ENCODE measurements at regions not wholly inside any gene's neighbourhood (a gene's known extent, or its start where the extent isn't known, plus 50 kb on each side); places are given as distances from the start of the nearest gene placed in this dataset.

- Histone ChIP-seq H3K27ac (ENCODE audit: low read length) (no peak overlapping the region), H3K4me3 (ENCODE audit: low read depth in 1 of 2, low read length in 2 of 2) (no peak overlapping the region), H3K27me3 (ENCODE audit: low read depth, low read length) (no peaks in the 10 kb centered on the region), H3K9me3 (ENCODE audit: control insufficient read depth in 1 of 2, low read length in 2 of 2) (no peaks in the 10 kb centered on the region), H3K36me3 (ENCODE audit: control insufficient read depth in 1 of 2, insufficient read depth in 2 of 2, low read length in 2 of 2) (no peaks in the 10 kb centered on the region), H3K4me1 (ENCODE audit: control insufficient read depth in 1 of 2, insufficient read depth in 2 of 2, low read length in 2 of 2) (no peaks in the 10 kb centered on the region)
Observed at GRCh38 chr12:13713556-13714410, 267.6 kb downstream of the GRIN2B start.

DNA sequence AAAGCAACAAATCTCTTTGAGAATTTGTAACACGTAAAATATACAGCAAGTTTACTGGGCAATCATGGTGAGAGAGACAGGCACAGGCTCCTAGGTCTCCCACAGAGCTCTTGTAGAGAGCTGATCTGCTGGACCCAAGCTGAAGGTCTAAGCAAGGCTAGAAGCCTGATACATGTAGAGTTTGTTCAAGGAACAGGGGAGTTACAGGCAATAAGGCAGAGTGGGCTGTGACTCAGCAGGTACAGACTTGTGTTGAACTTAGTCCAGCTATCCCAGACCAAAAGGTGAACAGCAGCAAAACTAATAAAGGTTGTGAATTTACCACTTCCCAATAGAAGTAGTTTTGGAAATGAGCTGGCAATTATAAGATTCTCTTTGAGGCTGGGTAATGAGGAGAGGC is 273.6 kb downstream of the GRIN2B start:
- Histone ChIP-seq H3K4me1 (ENCODE audit: control insufficient read depth in 1 of 2, insufficient read depth in 2 of 2, low read length in 2 of 2) (no peaks in the 10 kb centered on the region), H3K4me3 (ENCODE audit: low read depth in 1 of 2, low read length in 2 of 2) (no peak overlapping the region), H3K9me3 (ENCODE audit: control insufficient read depth in 1 of 2, low read length in 2 of 2) (no peaks in the 10 kb centered on the region), H3K27ac (ENCODE audit: low read length) (no peak overlapping the region), H3K27me3 (ENCODE audit: low read depth, low read length) (no peaks in the 10 kb centered on the region), H3K36me3 (ENCODE audit: control insufficient read depth in 1 of 2, insufficient read depth in 2 of 2, low read length in 2 of 2) (no peaks in the 10 kb centered on the region)

DNA sequence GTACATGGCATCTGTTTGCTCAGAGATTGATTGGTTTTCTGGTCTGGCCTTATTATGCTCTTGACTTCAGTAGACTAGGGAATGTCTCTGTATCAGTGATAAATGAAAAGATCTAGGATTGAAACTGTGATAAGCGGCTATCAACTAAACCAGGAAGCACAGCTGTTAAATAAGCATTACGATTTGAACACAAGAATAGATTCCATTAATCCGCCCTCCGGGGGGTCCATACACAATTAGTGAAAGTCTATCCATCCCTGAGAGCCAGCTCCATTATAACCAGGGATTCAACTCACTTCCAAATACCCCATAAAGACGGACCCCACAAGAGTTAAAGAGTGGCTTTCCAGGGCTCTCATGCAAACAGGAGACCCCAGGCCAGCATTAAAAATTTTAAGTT is 279.0 kb downstream of the GRIN2B start:
- no peak overlapping the region for H3K4me3 ChIP-seq (ENCODE audit: low read depth in 1 of 2, low read length in 2 of 2)
- no peaks in the 10 kb centered on the region for H3K36me3 ChIP-seq (ENCODE audit: control insufficient read depth in 1 of 2, insufficient read depth in 2 of 2, low read length in 2 of 2)
- H3K27ac ChIP-seq (ENCODE audit: low read length), result no peak overlapping the region
- H3K4me1 ChIP-seq (ENCODE audit: control insufficient read depth in 1 of 2, insufficient read depth in 2 of 2, low read length in 2 of 2), result no peaks in the 10 kb centered on the region
- H3K9me3 ChIP-seq (ENCODE audit: control insufficient read depth in 1 of 2, low read length in 2 of 2), result no peaks in the 10 kb centered on the region
- no peaks in the 10 kb centered on the region for H3K27me3 ChIP-seq (ENCODE audit: low read depth, low read length)

DNA sequence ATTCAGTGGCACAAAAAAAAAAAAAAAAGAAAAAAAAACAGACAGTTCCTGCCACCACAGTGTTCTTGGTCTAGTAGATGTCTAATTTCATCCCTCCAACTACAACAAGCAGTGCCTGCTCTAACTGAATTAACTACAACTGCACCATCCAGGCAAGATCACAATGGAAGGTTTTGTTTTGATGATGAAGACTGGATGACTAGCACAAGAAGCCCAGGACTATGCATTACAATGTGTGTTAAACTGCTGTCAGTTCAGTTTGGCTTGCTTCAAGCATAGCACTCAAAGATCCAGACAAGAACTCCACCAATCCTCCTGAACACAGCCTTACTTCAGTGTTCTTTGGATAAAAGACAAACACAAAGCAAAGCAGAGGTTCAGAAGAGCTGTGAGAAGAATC is 279.9 kb downstream of the GRIN2B start:
- no peaks in the 10 kb centered on the region for H3K9me3 ChIP-seq (ENCODE audit: control insufficient read depth in 1 of 2, low read length in 2 of 2)
- no peak overlapping the region for H3K27ac ChIP-seq (ENCODE audit: low read length)
- no peaks in the 10 kb centered on the region for H3K36me3 ChIP-seq (ENCODE audit: control insufficient read depth in 1 of 2, insufficient read depth in 2 of 2, low read length in 2 of 2)
- no peak overlapping the region for H3K4me3 ChIP-seq (ENCODE audit: low read depth in 1 of 2, low read length in 2 of 2)
- no peaks in the 10 kb centered on the region for H3K4me1 ChIP-seq (ENCODE audit: control insufficient read depth in 1 of 2, insufficient read depth in 2 of 2, low read length in 2 of 2)
- H3K27me3 ChIP-seq (ENCODE audit: low read depth, low read length), result no peaks in the 10 kb centered on the region

- Histone ChIP-seq H3K27ac (ENCODE audit: low read length) (no peak overlapping the region), H3K4me3 (ENCODE audit: low read depth in 1 of 2, low read length in 2 of 2) (no peak overlapping the region), H3K4me1 (ENCODE audit: control insufficient read depth in 1 of 2, insufficient read depth in 2 of 2, low read length in 2 of 2) (no peaks in the 10 kb centered on the region), H3K9me3 (ENCODE audit: control insufficient read depth in 1 of 2, low read length in 2 of 2) (no peaks in the 10 kb centered on the region), H3K27me3 (ENCODE audit: low read depth, low read length) (no peaks in the 10 kb centered on the region), H3K36me3 (ENCODE audit: control insufficient read depth in 1 of 2, insufficient read depth in 2 of 2, low read length in 2 of 2) (no peaks in the 10 kb centered on the region)
Observed at GRCh38 chr12:13697973-13698372, 283.4 kb downstream of the GRIN2B start.

GRCh38 chr12:13695781-13696180 is 285.6 kb downstream of the GRIN2B start:
- no peak overlapping the region for H3K4me3 ChIP-seq (ENCODE audit: low read depth in 1 of 2, low read length in 2 of 2)
- H3K27ac ChIP-seq (ENCODE audit: low read length), result no peak overlapping the region
- H3K9me3 ChIP-seq (ENCODE audit: control insufficient read depth in 1 of 2, low read length in 2 of 2), result no peaks in the 10 kb centered on the region
- no peaks in the 10 kb centered on the region for H3K36me3 ChIP-seq (ENCODE audit: control insufficient read depth in 1 of 2, insufficient read depth in 2 of 2, low read length in 2 of 2)
- no peaks in the 10 kb centered on the region for H3K4me1 ChIP-seq (ENCODE audit: control insufficient read depth in 1 of 2, insufficient read depth in 2 of 2, low read length in 2 of 2)
- H3K27me3 ChIP-seq (ENCODE audit: low read depth, low read length), result no peaks in the 10 kb centered on the region

DNA sequence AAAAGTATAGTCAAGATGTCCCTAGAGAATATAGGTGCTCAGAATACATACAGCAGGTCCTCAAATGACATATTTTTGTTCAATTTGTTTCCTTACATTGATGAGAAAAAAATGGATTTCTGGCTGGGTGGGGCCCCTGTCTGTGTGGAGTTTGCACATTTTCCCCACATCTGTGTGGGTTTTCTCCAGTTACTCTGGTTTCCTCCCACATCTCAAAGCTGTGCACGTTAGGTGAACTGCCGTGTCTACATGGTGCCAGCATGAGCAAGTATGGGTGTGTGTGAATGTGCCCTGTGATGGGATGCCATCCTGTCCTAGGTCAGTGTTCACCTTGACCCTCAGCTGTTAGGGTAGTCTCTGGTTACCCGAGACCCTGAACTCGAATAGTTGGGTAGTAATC is 289.1 kb downstream of the GRIN2B start:
- H3K4me3 ChIP-seq (ENCODE audit: low read depth in 1 of 2, low read length in 2 of 2), result no peak overlapping the region
- no peaks in the 10 kb centered on the region for H3K27me3 ChIP-seq (ENCODE audit: low read depth, low read length)
- H3K4me1 ChIP-seq (ENCODE audit: control insufficient read depth in 1 of 2, insufficient read depth in 2 of 2, low read length in 2 of 2), result no peaks in the 10 kb centered on the region
- H3K9me3 ChIP-seq (ENCODE audit: control insufficient read depth in 1 of 2, low read length in 2 of 2), result no peaks in the 10 kb centered on the region
- H3K27ac ChIP-seq (ENCODE audit: low read length), result no peak overlapping the region
- no peaks in the 10 kb centered on the region for H3K36me3 ChIP-seq (ENCODE audit: control insufficient read depth in 1 of 2, insufficient read depth in 2 of 2, low read length in 2 of 2)

- Histone ChIP-seq H3K9me3 (ENCODE audit: control insufficient read depth in 1 of 2, low read length in 2 of 2) (no peaks in the 10 kb centered on the region), H3K36me3 (ENCODE audit: control insufficient read depth in 1 of 2, insufficient read depth in 2 of 2, low read length in 2 of 2) (no peaks in the 10 kb centered on the region), H3K27me3 (ENCODE audit: low read depth, low read length) (no peaks in the 10 kb centered on the region), H3K27ac (ENCODE audit: low read length) (no peak overlapping the region), H3K4me1 (ENCODE audit: control insufficient read depth in 1 of 2, insufficient read depth in 2 of 2, low read length in 2 of 2) (no peaks in the 10 kb centered on the region), H3K4me3 (ENCODE audit: low read depth in 1 of 2, low read length in 2 of 2) (no peak overlapping the region)
Observed at GRCh38 chr12:13691598-13691997, 289.8 kb downstream of the GRIN2B start.

DNA sequence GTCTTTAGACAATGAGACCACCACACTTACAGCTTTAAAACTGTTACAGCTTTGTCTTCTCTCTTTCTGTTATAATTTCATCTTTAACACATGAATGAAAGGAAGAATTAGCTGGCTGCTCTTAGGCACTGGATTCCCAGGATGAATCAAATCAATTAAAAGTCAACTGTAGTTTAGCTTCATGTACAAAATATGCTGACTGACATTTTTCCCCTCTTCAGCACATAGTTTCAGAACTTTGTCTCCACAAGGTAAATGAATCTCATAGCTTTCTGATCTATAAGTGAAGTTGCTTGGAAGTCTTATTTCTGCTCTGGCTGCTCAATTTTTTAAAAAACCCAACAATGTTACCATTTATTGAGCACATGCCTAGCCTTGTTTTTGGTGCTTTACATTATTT is 293.8 kb downstream of the GRIN2B start:
- no peaks in the 10 kb centered on the region for H3K9me3 ChIP-seq (ENCODE audit: control insufficient read depth in 1 of 2, low read length in 2 of 2)
- no peak overlapping the region for H3K27ac ChIP-seq (ENCODE audit: low read length)
- no peak overlapping the region for H3K4me3 ChIP-seq (ENCODE audit: low read depth in 1 of 2, low read length in 2 of 2)
- no peaks in the 10 kb centered on the region for H3K27me3 ChIP-seq (ENCODE audit: low read depth, low read length)
- no peaks in the 10 kb centered on the region for H3K36me3 ChIP-seq (ENCODE audit: control insufficient read depth in 1 of 2, insufficient read depth in 2 of 2, low read length in 2 of 2)
- no peaks in the 10 kb centered on the region for H3K4me1 ChIP-seq (ENCODE audit: control insufficient read depth in 1 of 2, insufficient read depth in 2 of 2, low read length in 2 of 2)

DNA sequence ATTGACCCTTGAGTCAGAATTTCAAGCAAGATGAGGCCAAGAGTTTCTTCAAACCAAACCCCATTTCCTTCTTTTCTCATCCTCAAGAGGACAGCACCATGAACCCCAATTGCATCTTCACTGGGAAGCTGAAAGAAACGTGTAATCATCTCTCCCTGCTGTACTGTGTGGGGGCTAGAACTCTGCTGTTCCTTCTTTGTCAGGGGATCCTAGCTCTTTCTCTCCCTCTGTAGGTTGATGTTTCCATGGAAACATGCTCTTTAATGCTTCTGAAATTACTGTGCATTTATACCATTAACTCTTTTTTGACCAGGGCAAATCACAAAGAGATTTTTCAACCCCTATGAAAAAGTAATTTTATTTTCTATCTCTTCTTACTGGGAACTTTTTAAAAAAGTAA is 295.1 kb downstream of the GRIN2B start:
- Histone ChIP-seq H3K9me3 (ENCODE audit: control insufficient read depth in 1 of 2, low read length in 2 of 2) (no peaks in the 10 kb centered on the region), H3K27ac (ENCODE audit: low read length) (no peak overlapping the region), H3K4me3 (ENCODE audit: low read depth in 1 of 2, low read length in 2 of 2) (no peak overlapping the region)

DNA sequence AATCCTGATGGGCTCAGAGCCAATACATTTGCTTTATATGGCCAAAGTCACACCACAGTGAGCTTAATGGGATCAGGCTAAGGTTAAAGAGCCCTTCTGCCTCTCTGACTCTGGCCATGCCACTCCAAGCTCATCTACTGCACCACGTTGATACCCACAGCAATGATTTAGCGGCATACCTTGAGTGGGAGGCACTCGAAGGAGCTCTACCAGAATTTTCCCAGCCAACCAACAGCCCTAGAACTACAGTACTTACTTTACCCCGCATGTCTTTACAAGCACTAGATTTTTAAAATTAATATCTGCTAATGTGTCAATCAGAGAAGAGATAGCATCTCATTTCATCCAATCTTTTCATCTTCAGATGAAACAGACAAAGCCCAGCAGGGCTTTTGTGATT is 300.5 kb downstream of the GRIN2B start:
- H3K27ac ChIP-seq (ENCODE audit: low read length), result no peak overlapping the region
- no peak overlapping the region for H3K4me3 ChIP-seq (ENCODE audit: low read depth in 1 of 2, low read length in 2 of 2)
- H3K4me1 ChIP-seq (ENCODE audit: control insufficient read depth in 1 of 2, insufficient read depth in 2 of 2, low read length in 2 of 2), result no peaks in the 10 kb centered on the region
- no peaks in the 10 kb centered on the region for H3K27me3 ChIP-seq (ENCODE audit: low read depth, low read length)
- H3K36me3 ChIP-seq (ENCODE audit: control insufficient read depth in 1 of 2, insufficient read depth in 2 of 2, low read length in 2 of 2), result no peaks in the 10 kb centered on the region
- no peaks in the 10 kb centered on the region for H3K9me3 ChIP-seq (ENCODE audit: control insufficient read depth in 1 of 2, low read length in 2 of 2)

More for the DNA sequence above, 295.1 kb downstream of the GRIN2B start:
- Histone ChIP-seq H3K27me3 (ENCODE audit: low read depth, low read length) (no peaks in the 10 kb centered on the region), H3K4me1 (ENCODE audit: control insufficient read depth in 1 of 2, insufficient read depth in 2 of 2, low read length in 2 of 2) (no peaks in the 10 kb centered on the region), H3K36me3 (ENCODE audit: control insufficient read depth in 1 of 2, insufficient read depth in 2 of 2, low read length in 2 of 2) (no peaks in the 10 kb centered on the region)

GRCh38 chr12:13676880-13677279 is 304.5 kb downstream of the GRIN2B start:
- Histone ChIP-seq H3K4me3 (ENCODE audit: low read depth in 1 of 2, low read length in 2 of 2) (no peak overlapping the region), H3K36me3 (ENCODE audit: control insufficient read depth in 1 of 2, insufficient read depth in 2 of 2, low read length in 2 of 2) (no peaks in the 10 kb centered on the region), H3K4me1 (ENCODE audit: control insufficient read depth in 1 of 2, insufficient read depth in 2 of 2, low read length in 2 of 2) (no peaks in the 10 kb centered on the region), H3K27me3 (ENCODE audit: low read depth, low read length) (no peaks in the 10 kb centered on the region), H3K27ac (ENCODE audit: low read length) (no peak overlapping the region), H3K9me3 (ENCODE audit: control insufficient read depth in 1 of 2, low read length in 2 of 2) (no peaks in the 10 kb centered on the region)

Data from muscle layer of duodenum (tissue), 2 donors.